ENCODE measurements at regions not wholly inside any gene's neighbourhood (a gene's known extent, or its start where the extent isn't known, plus 50 kb on each side); places are given as distances from the start of the nearest gene placed in this dataset.

DNA sequence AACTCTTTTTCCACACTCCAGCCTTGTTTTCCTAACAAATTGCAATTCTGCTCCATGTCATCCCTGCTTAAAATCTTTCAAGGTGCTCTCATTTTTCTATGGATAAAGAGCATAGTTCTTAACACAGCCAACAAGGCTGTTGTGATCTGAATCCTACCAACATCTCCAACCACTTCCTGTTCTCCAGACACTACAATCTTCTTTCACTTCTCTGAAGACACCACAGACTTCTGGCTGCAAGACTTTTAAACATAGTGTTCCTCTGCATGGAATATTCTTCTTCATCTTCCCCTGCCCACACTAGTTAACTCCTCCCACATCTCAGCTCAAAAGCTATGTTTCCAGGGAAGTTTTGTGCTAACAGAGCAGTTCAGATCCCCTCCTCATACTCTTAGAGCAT is 404.8 kb downstream of the MAN2A1 start:
- TF ChIP-seq, protein P1, sequence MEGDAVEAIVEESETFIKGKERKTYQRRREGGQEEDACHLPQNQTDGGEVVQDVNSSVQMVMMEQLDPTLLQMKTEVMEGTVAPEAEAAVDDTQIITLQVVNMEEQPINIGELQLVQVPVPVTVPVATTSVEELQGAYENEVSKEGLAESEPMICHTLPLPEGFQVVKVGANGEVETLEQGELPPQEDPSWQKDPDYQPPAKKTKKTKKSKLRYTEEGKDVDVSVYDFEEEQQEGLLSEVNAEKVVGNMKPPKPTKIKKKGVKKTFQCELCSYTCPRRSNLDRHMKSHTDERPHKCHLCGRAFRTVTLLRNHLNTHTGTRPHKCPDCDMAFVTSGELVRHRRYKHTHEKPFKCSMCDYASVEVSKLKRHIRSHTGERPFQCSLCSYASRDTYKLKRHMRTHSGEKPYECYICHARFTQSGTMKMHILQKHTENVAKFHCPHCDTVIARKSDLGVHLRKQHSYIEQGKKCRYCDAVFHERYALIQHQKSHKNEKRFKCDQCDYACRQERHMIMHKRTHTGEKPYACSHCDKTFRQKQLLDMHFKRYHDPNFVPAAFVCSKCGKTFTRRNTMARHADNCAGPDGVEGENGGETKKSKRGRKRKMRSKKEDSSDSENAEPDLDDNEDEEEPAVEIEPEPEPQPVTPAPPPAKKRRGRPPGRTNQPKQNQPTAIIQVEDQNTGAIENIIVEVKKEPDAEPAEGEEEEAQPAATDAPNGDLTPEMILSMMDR (IDR thresholded peaks at IDR 0.05; ENCODE audit: poor library complexity): no peak
- TF ChIP-seq EZH2 (IDR thresholded peaks at IDR 0.05; ENCODE audit: borderline replicate concordance): no peak

Data from hepatocyte (in vitro differentiated cells).